ENCODE measurements at regions not wholly inside any gene's neighbourhood (a gene's known extent, or its start where the extent isn't known, plus 50 kb on each side); places are given as distances from the start of the nearest gene placed in this dataset.

- no peak overlapping the region for H3K4me3 Mint-ChIP-seq
- Histone ChIP-seq H3K27ac (ENCODE audit: low read depth, low read length) (no peak overlapping the region), H3K9me3 (ENCODE audit: control insufficient read depth, low read length) (no peaks in the 10 kb centered on the region), H3K4me3 (ENCODE audit: low read length) (no peak overlapping the region), H3K4me1 (ENCODE audit: control insufficient read depth, insufficient read depth, low read length) (no peaks in the 10 kb centered on the region), H3K36me3 (ENCODE audit: control insufficient read depth, insufficient read depth, low read length) (no peaks in the 10 kb centered on the region), H3K9ac (ENCODE audit: extremely low read depth, low read length, poor library complexity, severe bottlenecking) (no peak overlapping the region), H3K27me3 (ENCODE audit: control insufficient read depth, insufficient read depth, low read length, poor library complexity, severe bottlenecking) (no peaks in the 10 kb centered on the region)
- WGBS, 2 experiments (ENCODE audit: insufficient coverage in 1 of 2, insufficient read length in 1 of 2), result 82 to 93% methylated on average over 1 of the region's 1 CpG
- no peaks in the 10 kb centered on the region for H3K9me3 Mint-ChIP-seq
- no peaks in the 10 kb centered on the region for H3K36me3 Mint-ChIP-seq (ENCODE audit: low read depth)
- no peak for TF ChIP-seq CTCF (conservative IDR thresholded peaks at IDR 0.05)
- no peak for DNase-seq
- H3K4me1 Mint-ChIP-seq, result peaks cover 6% of the 10 kb centered on the region
- no peak overlapping the region for H3K27ac Mint-ChIP-seq
- no peaks in the 10 kb centered on the region for H3K27me3 Mint-ChIP-seq (ENCODE audit: insufficient read depth)
Measured at GRCh38 chr7:18157233-18157632, 129.6 kb upstream of the PRPS1L1 start.

- DNase-seq, result no peak
- H3K27ac Mint-ChIP-seq, result no peak overlapping the region
- no peak overlapping the region for H3K4me3 Mint-ChIP-seq
- Histone ChIP-seq H3K4me1 (ENCODE audit: control insufficient read depth, insufficient read depth, low read length) (no peaks in the 10 kb centered on the region), H3K27me3 (ENCODE audit: control insufficient read depth, insufficient read depth, low read length, poor library complexity, severe bottlenecking) (no peaks in the 10 kb centered on the region), H3K27ac (ENCODE audit: low read depth, low read length) (no peak overlapping the region), H3K9me3 (ENCODE audit: control insufficient read depth, low read length) (no peaks in the 10 kb centered on the region), H3K9ac (ENCODE audit: extremely low read depth, low read length, poor library complexity, severe bottlenecking) (no peak overlapping the region), H3K4me3 (ENCODE audit: low read length) (no peak overlapping the region), H3K36me3 (ENCODE audit: control insufficient read depth, insufficient read depth, low read length) (no peaks in the 10 kb centered on the region)
- H3K36me3 Mint-ChIP-seq (ENCODE audit: low read depth), result no peaks in the 10 kb centered on the region
- H3K4me1 Mint-ChIP-seq, result no peaks in the 10 kb centered on the region
- no peak for TF ChIP-seq CTCF (conservative IDR thresholded peaks at IDR 0.05)
- no peaks in the 10 kb centered on the region for H3K9me3 Mint-ChIP-seq
- WGBS, 2 experiments (ENCODE audit: insufficient coverage in 1 of 2, insufficient read length in 1 of 2), result 92% methylated on average over 1 of the region's 1 CpG; no CpG with 5 or more reads in 1 of the 2 experiments
- H3K27me3 Mint-ChIP-seq (ENCODE audit: insufficient read depth), result no peaks in the 10 kb centered on the region
Measured at GRCh38 chr7:18162657-18163056, 135.0 kb upstream of the PRPS1L1 start.

- Histone ChIP-seq H3K27me3 (ENCODE audit: control insufficient read depth, insufficient read depth, low read length, poor library complexity, severe bottlenecking) (no peaks in the 10 kb centered on the region), H3K9me3 (ENCODE audit: control insufficient read depth, low read length) (no peaks in the 10 kb centered on the region), H3K9ac (ENCODE audit: extremely low read depth, low read length, poor library complexity, severe bottlenecking) (no peak overlapping the region), H3K4me1 (ENCODE audit: control insufficient read depth, insufficient read depth, low read length) (no peaks in the 10 kb centered on the region), H3K27ac (ENCODE audit: low read depth, low read length) (no peak overlapping the region), H3K36me3 (ENCODE audit: control insufficient read depth, insufficient read depth, low read length) (no peaks in the 10 kb centered on the region), H3K4me3 (ENCODE audit: low read length) (no peak overlapping the region)
- H3K9me3 Mint-ChIP-seq, result no peaks in the 10 kb centered on the region
- H3K4me3 Mint-ChIP-seq, result no peak overlapping the region
- no peaks in the 10 kb centered on the region for H3K36me3 Mint-ChIP-seq (ENCODE audit: low read depth)
- no peak overlapping the region for H3K27ac Mint-ChIP-seq
- no peaks in the 10 kb centered on the region for H3K4me1 Mint-ChIP-seq
- no peak for TF ChIP-seq CTCF (conservative IDR thresholded peaks at IDR 0.05)
- DNase-seq, result no peak
- 89 to 90% methylated on average over 3 of the region's 3 CpGs for WGBS, 2 experiments (ENCODE audit: insufficient coverage in 1 of 2, insufficient read length in 1 of 2)
- H3K27me3 Mint-ChIP-seq (ENCODE audit: insufficient read depth), result no peaks in the 10 kb centered on the region
Measured at GRCh38 chr7:18163091-18163490, 135.4 kb upstream of the PRPS1L1 start.

Data from endodermal cell (in vitro differentiated cells).